ENCODE measurements at regions not wholly inside any gene's neighbourhood (a gene's known extent, or its start where the extent isn't known, plus 50 kb on each side); places are given as distances from the start of the nearest gene placed in this dataset.

DNA sequence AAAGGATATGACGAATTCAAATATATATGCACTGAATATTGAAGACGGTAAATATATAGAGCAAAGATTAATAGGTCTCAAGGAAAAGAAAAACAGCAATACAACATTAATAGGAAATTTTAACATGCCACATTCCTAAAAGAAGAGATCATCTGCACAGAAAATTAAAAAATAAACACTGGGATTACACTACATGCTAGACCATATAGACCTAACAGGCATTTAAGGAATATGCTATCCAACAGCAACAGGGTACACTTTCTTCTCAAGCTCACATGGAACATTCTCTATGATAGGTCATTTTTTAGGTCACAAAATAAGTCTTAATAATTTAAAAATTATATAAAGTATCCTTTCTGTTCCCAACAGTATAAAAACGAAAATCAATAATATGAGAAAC lies 1038.3 kb downstream of the KCNT2 start:
- no peak for DNase-seq (ENCODE audit: low read depth)
- H3K4me3 ChIP-seq (ENCODE audit: low read length) = no peak overlapping the region
- TF ChIP-seq, protein P1, sequence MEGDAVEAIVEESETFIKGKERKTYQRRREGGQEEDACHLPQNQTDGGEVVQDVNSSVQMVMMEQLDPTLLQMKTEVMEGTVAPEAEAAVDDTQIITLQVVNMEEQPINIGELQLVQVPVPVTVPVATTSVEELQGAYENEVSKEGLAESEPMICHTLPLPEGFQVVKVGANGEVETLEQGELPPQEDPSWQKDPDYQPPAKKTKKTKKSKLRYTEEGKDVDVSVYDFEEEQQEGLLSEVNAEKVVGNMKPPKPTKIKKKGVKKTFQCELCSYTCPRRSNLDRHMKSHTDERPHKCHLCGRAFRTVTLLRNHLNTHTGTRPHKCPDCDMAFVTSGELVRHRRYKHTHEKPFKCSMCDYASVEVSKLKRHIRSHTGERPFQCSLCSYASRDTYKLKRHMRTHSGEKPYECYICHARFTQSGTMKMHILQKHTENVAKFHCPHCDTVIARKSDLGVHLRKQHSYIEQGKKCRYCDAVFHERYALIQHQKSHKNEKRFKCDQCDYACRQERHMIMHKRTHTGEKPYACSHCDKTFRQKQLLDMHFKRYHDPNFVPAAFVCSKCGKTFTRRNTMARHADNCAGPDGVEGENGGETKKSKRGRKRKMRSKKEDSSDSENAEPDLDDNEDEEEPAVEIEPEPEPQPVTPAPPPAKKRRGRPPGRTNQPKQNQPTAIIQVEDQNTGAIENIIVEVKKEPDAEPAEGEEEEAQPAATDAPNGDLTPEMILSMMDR (conservative IDR thresholded peaks at IDR 0.05; ENCODE audit: low read length) = no peak

DNA sequence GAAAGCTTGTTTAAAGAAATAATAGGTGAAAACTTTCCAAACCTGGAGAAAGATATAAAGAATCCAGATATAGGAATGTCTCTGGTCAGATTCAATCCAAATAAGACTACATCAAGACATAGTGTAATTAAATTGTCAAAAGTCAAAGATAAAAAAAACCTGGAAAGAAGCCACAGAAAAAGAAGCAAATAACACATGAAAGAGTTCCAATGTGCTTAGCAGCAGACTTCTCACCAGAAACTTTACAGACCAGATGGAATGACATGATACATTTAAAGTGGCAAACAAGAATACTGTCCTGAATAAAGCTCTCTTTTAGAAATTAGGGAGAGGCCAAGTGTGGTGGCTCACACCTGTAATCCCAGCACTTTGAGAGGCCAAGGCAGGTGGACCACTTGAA lies 1039.9 kb downstream of the KCNT2 start:
- no peak overlapping the region for H3K4me3 ChIP-seq (ENCODE audit: low read length)
- DNase-seq (ENCODE audit: low read depth) = peak; percentile 1
- TF ChIP-seq, protein P1 (conservative IDR thresholded peaks at IDR 0.05; ENCODE audit: low read length) = no peak

DNA sequence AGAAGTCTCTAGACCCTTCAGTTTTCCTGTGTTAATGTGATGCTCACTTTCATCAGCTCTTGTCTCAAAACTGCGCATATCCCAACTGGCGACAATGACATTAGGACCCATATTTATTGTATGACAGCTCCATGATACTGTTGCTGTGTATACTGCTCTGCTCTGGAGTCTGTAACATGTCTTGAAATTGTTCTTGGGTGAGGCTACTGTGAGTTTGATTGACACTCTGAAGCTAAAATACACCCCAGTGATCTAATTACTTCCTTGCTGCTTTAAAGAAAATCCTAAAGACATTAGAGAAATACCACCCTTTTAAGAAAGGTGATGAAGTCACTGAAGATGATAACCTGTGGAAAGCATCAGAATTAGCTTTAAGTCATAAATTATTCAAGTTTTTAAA lies 1046.2 kb downstream of the KCNT2 start:
- H3K4me3 ChIP-seq (ENCODE audit: low read length) = no peak overlapping the region
- TF ChIP-seq, protein P1 (conservative IDR thresholded peaks at IDR 0.05; ENCODE audit: low read length) = no peak
- no peak for DNase-seq (ENCODE audit: low read depth)

DNA sequence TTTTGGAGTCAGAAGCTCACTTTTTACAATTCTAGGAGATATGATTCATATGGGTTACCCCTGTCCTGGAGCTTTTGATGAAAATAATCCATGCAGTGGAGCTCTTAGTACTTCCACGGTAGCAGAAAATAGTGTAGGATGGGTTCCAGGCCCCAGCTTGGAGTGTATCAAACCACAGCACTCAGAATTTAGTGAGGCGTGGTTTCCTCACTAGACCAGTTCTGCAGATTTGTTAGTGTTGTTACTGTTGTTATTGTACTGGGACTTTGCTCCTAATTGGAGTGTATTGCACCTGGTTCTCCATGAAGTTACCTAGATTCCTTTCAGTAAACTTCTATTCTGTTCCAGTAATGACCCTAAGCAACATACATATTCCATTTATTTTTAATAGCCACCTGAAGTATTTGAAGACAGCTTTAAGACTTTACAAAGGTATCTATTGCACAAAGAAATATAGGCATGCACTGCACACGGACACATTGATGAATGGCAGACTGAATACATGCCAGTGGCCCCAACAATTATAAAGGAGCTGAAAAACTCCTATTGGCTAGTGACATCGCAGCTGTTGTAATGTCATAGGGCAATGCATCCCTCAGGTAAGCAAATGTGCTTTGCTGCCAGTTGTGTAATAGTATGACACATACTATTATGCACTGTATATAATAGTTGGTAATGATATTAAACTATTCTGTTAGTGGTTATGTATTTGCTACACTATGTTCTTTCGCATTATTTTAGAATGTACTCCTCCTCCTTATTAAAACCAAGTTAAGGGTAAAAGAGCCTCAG lies 1058.0 kb downstream of the KCNT2 start:
- DNase-seq (ENCODE audit: low read depth) = no peak
- no peak overlapping the region for H3K4me3 ChIP-seq (ENCODE audit: low read length)
- TF ChIP-seq, protein P1 (conservative IDR thresholded peaks at IDR 0.05; ENCODE audit: low read length) = no peak

DNA sequence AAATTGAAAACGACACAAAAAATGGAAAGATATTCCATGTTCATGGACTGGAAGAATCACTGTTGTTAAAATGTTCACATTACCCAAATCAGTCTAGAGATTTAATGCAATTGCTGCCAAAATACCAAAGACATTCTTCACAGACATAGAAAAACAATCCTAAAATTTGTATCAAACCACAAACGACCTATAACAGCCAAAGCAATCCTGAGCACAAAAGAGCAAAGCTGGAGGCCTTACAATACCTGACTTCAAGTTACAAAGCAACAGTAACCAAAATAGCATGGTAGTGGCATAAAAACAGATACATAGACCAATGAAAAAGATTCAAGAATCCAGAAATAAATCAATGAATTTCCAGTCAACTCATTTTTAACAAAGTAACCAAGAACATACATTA lies 1077.3 kb downstream of the KCNT2 start:
- TF ChIP-seq, protein P1 (conservative IDR thresholded peaks at IDR 0.05; ENCODE audit: low read length) = no peak
- no peak overlapping the region for H3K4me3 ChIP-seq (ENCODE audit: low read length)
- peak; percentile 59 for DNase-seq (ENCODE audit: low read depth)

DNA sequence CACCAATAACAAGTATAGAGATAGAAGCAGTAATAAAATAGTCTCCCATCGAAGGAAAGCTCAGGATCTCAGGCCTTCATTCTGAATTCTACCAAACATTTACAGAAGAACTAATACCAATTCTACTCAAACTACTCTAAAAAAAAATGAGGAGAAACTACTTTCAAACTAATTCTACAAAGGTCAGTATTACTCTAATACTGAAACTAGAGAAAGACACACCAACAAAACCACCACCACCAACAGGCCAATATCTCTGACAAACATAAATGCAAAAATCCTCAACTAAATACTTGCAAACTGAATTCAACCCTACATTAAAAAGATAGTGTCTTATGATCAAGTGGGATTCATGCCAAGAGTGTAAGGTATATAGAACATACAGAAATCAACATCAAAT lies 1078.4 kb downstream of the KCNT2 start:
- no peak overlapping the region for H3K4me3 ChIP-seq (ENCODE audit: low read length)
- TF ChIP-seq, protein P1 (conservative IDR thresholded peaks at IDR 0.05; ENCODE audit: low read length) = no peak
- DNase-seq (ENCODE audit: low read depth) = no peak

DNA sequence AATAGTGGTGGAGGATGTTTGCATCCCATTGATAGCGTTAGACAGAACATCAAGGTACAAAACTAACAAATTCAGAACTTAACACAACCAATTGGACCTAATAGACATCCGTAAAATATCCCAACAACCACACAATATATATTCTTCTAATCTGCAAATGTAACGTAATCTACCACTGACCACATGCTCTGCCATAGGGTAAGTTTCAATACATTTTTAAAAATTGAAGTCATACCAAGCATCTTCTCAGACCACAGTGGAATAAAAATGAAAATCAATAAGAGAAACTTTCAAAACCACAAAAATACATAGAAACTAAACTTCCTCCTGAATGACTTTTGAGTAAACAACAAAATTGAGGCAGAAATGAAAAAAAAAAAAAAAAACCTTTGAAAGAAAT lies 1087.5 kb downstream of the KCNT2 start:
- DNase-seq (ENCODE audit: low read depth) = no peak
- TF ChIP-seq, protein P1 (conservative IDR thresholded peaks at IDR 0.05; ENCODE audit: low read length) = no peak
- H3K4me3 ChIP-seq (ENCODE audit: low read length) = no peak overlapping the region
